NCI-H2196 (cell line): ENCODE measurements at regions not wholly inside any gene's neighbourhood (a gene's known extent, or its start where the extent isn't known, plus 50 kb on each side); places are given as distances from the start of the nearest gene placed in this dataset.
"Not testable (repeated sequence)": the region's sequence is repeated elsewhere in the genome, so short reads cannot be mapped to it uniquely, and the experiment has no call there.

Experiments used
- DNase-seq: peaks from one replicate; lab custom pipeline; 2025; ENCODE audit not compliant: unreplicated experiment; lab: John Stamatoyannopoulos, UW

GRCh38 chr10:4453276-4453675, 372.7 kb upstream of the AKR1E2 start:
- DNase-seq: no peak

- DNase-seq: no peak
These were observed 374.8 kb upstream of the AKR1E2 start for GRCh38 chr10:4450981-4451908.

- DNase-seq: no peak
These were observed 375.8 kb upstream of the AKR1E2 start for GRCh38 chr10:4450169-4450568.

- no peak for DNase-seq
These were observed 378.0 kb upstream of the AKR1E2 start for GRCh38 chr10:4448030-4448429.

GRCh38 chr10:4443419-4443818, 382.6 kb upstream of the AKR1E2 start:
- DNase-seq: no peak

GRCh38 chr10:4442296-4442695, 383.7 kb upstream of the AKR1E2 start:
- DNase-seq: no peak

GRCh38 chr10:4440260-4440659, 385.7 kb upstream of the AKR1E2 start:
- DNase-seq: no peak

- no peak for DNase-seq
These were observed 388.2 kb upstream of the AKR1E2 start for GRCh38 chr10:4437791-4438190.

GRCh38 chr10:4437061-4437460, 388.9 kb upstream of the AKR1E2 start:
- DNase-seq: no peak

- no peak for DNase-seq
These were observed 389.9 kb upstream of the AKR1E2 start for GRCh38 chr10:4436103-4436502.

- no peak for DNase-seq
These were observed 391.4 kb upstream of the AKR1E2 start for GRCh38 chr10:4434516-4435071.

- DNase-seq: no peak
These were observed 391.9 kb upstream of the AKR1E2 start for GRCh38 chr10:4434105-4434504.

GRCh38 chr10:4431114-4431863, 394.7 kb upstream of the AKR1E2 start:
- DNase-seq: no peak

GRCh38 chr10:4429571-4429970, 396.4 kb upstream of the AKR1E2 start:
- DNase-seq: no peak

- DNase-seq: no peak
These were observed 398.5 kb upstream of the AKR1E2 start for GRCh38 chr10:4427532-4427931.

- DNase-seq: no peak
These were observed 399.1 kb upstream of the AKR1E2 start for GRCh38 chr10:4426866-4427265.

- DNase-seq: no peak
These were observed 416.7 kb upstream of the AKR1E2 start for GRCh38 chr10:4409319-4409718.

- no peak for DNase-seq
These were observed 418.2 kb upstream of the AKR1E2 start for GRCh38 chr10:4407783-4408182.

- DNase-seq: no peak
These were observed 420.2 kb upstream of the AKR1E2 start for GRCh38 chr10:4405828-4406227.

GRCh38 chr10:4403638-4404252, 422.3 kb upstream of the AKR1E2 start:
- DNase-seq: no peak

- not testable (repeated sequence) for DNase-seq
These were observed 424.9 kb upstream of the AKR1E2 start for GRCh38 chr10:4401080-4401479.
